Activated CD8-positive, alpha-beta memory T cell treated with anti-CD3 and anti-CD28 coated beads for 4 hours (primary cell): ENCODE measurements at regions not wholly inside any gene's neighbourhood (a gene's known extent, or its start where the extent isn't known, plus 50 kb on each side); places are given as distances from the start of the nearest gene placed in this dataset.
"Not testable (repeated sequence)": the region's sequence is repeated elsewhere in the genome, so short reads cannot be mapped to it uniquely, and the experiment has no call there.

ENCODE experiments used
- DNase-seq, 2 donors: peaks; one replicate each; pipeline ENCODE4 v3.0.0-alpha.2; 2020; ENCODE audit warnings: low read depth in 2 of 2

- DNase-seq, result no peak
Measured at GRCh38 chr12:46492471-46493085, 120.0 kb upstream of the SLC38A2 start.

DNA sequence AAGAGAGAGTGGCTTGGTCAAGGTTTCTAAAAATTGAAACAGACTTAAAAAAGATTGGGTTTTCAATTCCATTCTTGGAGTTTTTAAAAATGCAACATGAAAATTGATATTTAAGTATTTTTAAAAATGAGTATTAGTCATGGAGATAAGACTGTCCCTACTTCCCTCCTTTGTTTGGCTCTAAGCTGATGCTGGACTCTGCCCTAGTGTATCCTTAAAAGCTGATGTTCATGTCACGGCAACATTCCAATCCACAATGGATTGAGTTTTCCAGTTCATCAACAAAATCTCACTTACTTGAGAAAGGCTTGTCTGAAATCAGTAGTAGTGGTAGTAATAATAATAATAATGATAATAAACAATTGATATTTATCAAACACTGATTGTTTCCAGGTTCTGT lies 119.0 kb upstream of the SLC38A2 start:
- DNase-seq, result no peak

- no peak for DNase-seq
Measured at GRCh38 chr12:46490635-46491034, 118.1 kb upstream of the SLC38A2 start.

- DNase-seq, result no peak
Measured at GRCh38 chr12:46489951-46490388, 117.4 kb upstream of the SLC38A2 start.

GRCh38 chr12:46487567-46488131 lies 115.1 kb upstream of the SLC38A2 start:
- DNase-seq, result no peak

DNA sequence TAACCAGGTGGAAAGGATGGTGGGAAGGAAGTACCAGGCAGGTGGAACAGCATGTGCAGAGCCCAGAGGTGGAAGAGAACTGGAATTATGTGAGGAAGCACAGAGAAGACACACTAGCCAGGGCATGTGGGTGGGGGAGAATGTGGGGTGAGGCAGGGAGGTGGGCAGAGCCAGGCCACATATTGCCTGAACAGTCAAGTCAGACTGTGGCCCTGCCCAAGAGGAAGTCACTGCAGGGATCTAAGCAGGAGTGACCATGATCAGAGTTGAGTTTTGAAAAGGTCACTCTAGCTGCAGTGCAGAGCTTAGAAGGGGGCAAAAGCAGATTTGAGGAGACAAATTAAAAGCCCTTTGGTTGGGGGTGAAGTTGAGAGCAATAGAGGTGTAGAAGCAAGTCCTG lies 114.0 kb upstream of the SLC38A2 start:
- DNase-seq, result no peak

GRCh38 chr12:46485853-46486252 lies 113.3 kb upstream of the SLC38A2 start:
- no peak for DNase-seq

DNA sequence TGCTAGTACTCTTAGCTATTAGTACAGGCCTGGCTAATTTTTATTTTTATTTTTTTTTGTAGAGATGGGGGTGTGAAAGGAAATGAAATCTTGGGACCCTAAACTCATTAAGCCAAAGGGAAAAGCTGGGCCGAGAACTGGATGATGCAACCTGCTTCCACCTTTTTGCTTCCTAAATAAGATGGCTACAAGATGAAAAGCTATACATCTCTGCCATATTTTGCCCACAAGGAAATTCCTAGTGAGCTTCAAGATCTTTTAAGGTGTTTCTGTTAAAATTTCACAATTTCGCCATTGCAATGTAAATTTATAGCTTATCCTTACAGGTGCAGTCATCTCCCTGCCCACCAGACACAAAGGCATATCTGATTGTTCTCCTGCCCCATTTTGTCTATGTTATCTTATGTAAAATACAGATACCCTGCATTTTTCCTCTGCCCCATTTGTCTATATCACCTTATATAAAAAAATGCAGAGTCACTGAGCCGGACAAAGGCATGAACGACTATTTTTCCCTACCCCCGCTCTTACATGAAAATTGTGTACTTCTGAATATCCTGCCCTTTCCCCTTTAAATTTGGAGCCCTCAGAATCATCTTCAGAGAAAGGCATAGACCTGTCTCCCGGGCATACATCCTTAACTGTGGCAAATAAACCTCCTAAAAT lies 112.0 kb upstream of the SLC38A2 start:
- DNase-seq, result no peak

DNA sequence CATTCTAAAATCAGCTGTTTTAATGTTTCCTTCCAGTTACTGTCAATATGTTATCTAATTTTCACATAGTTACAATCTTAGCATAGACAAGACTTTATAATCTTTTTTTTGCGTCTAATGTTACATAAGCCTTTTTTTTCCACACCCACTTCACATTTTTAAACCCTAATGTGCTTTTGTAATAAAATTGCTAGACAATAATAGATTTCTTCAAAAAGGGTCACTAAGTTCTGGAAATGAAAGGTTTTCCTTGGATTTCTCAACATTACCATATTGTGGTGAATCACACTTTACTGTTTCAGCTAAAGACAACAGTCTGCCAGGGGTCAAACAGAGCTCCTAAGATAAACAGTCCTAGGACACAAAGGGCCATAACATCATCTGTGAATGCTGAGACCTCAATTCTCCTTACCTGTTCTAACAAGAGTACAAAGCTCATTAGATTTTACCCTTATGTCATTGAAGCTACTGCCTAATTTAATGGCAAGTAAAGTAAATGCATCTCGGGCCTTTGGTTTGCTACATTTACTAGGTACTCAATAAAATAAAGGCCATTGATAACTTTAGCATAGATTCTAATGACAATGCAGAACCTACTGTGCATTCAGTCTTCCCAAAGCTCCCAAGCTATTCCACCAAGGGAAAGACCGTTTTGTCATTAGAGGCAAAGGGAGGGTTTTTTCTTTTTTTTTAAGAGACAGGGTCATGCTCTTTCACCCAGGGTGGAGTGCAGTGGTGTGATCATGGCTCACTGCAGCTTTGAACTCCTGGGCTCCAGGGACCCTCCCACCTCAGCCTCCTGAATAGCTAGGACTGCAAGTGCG lies 111.2 kb upstream of the SLC38A2 start:
- DNase-seq, result no peak

- no peak for DNase-seq
Measured at GRCh38 chr12:46480724-46481123, 108.2 kb upstream of the SLC38A2 start.

DNA sequence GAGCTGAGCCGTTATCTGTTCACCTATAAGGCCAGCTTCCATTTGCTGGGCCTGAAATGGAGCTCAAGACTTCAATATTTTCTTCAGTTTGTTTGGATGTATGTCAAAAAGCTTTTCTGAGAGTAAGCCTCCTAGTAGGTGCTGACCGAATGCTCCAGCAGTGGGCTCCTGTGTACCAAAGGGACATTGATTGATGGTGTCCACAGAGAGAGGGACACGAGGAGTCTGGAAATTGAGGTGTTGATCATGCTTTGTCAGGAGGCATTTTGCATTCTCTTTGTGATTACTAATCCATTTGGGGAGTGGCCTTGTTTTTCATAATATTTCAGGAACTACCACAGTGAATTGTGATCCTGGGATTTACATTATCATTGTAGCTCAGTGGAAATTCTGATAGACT lies 107.7 kb upstream of the SLC38A2 start:
- DNase-seq, result no peak

DNA sequence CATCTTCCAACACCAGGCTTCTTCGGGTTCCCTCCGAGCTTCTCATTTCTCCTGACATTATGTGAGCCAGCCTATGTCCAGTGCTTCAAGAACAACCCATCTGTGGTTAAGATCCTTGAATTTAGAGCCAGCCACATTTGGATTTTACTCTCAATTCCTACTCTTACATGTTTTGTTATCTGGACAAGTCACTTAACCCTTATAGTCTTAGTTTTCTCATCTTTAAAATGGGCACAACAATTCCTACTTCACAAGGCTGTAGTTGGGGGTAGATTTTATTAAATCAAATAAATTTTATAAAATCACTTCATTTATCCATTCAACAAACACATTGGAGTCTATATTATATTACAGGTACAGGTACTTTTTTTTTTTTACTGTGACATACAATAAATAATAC lies 105.5 kb upstream of the SLC38A2 start:
- no peak for DNase-seq

- no peak for DNase-seq
Measured at GRCh38 chr12:46477541-46477940, 105.0 kb upstream of the SLC38A2 start.

DNA sequence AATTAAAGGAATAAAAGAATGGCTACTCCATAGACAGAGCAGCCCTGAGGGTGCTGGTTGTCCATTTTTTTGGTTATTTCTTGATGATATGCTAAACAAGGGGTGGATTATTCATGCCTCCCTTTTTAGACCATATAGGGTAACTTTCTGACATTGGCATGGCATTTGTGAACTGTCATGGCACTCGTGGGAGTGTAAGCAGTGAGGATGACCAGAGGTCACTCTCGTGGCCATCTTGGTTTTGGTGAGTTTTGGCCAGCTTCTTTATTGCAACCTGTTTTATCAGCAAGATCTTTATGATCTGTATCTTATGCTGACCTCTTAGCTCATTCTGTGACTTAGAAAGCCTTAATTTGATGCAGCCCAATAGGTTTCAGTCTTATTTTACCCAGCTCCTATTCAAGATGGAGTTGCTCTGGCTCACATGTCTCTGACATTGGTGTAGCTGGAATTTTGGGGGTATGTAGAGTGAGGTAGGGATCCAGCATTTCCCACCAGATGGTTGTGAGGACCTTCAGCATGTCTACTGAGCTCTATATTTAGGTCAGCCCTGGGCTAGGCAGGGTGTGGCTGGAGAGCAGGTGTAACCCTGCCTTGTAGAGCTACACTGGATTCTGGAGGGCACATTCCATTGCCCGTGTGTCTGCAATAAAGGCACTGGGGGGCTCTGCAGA lies 103.5 kb upstream of the SLC38A2 start:
- no peak for DNase-seq

- not testable (repeated sequence) for DNase-seq
Measured at GRCh38 chr12:46474385-46474784, 101.8 kb upstream of the SLC38A2 start.

DNA sequence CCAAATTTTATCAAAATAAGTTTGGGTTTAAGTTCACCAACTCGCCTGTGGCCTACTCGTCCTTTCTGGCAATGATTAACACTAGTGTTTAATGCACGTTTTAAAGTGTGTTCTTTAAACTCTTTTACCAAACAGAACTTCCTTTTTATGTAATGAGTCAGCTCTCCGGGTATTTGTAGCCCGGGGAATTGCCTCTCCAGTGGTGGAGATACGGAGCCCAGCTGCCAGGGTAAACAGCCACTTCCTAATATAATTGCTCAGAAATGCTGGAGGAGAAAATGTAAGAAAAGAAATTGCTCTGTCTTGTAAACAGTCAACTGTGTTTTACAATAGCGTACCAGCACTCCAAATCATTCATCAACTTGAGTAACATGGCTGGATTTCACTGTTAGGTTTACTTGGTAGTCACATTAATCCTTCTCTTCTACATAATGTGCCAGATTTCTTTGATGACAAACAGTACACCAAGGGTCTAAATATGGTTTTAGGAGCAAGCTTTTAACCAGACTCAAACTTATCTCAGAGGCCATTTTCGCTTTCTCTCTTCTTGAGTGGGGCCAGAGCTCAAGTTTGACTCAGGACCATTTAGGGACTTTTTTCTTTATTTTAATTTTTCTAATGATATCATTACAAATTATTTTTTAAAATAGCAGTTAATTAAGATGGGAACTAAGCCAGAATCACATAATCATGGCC lies 101.2 kb upstream of the SLC38A2 start:
- no peak for DNase-seq

GRCh38 chr12:46472893-46473633 lies 100.5 kb upstream of the SLC38A2 start:
- DNase-seq, result no peak

DNA sequence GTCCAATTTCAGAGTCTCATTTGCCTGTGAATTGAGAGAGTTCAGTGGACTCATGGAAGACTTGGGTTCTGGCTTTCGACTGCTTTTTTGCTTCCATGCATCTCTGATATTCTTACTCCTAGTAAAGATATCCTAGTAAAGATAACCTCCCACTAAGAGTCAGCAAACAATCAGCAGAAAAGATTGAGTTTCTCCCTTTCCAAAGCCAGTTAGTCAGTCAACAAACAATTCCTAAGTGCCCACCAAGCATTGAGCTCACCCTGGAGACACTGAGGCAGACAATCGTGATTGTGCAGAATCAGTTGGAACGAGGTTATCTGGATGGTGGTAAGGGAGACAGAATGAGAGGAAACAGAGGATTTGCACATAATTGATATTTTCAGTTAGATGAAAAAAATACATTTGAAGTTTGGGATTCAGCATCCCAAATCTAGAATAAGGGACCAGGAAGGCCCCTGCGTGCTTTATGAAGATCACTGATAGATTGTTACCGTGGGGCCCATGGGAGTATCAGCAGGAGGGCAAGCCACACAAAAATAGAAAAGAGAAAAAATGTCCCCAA lies 99.7 kb upstream of the SLC38A2 start:
- no peak for DNase-seq

GRCh38 chr12:46471404-46471803 lies 98.8 kb upstream of the SLC38A2 start:
- no peak for DNase-seq

GRCh38 chr12:46470975-46471374 lies 98.4 kb upstream of the SLC38A2 start:
- DNase-seq, result no peak
